T-cell (primary cell): ENCODE measurements at regions not wholly inside any gene's neighbourhood (a gene's known extent, or its start where the extent isn't known, plus 50 kb on each side); places are given as distances from the start of the nearest gene placed in this dataset.
"Not testable (repeated sequence)": the region's sequence is repeated elsewhere in the genome, so short reads cannot be mapped to it uniquely, and the experiment has no call there.

Experiments
- ATAC-seq, 4 experiments: fragments of 200-7000 bp in 3 of 4; fragments of 150-1000 bp in 1 of 4; cut with Tn5 transposase; replicated peaks in 1 of 4; 1 replicate in 3 of 4; 2 replicates in 1 of 4; pipeline ENCODE4 v1.10.0; 2021; ENCODE audit warnings: moderate library complexity in 3 of 4, mild to moderate bottlenecking in 2 of 4, moderate number of reproducible peaks in 1 of 4
- CTCF ChIA-PET, 2 donors: fragments of 300-600 bp; sonication (Branson Sonifier 250); formaldehyde crosslinking; loops; one replicate each; lab custom pipeline; 2022; ENCODE audit warnings: antibody characterized with exemption in 2 of 2; lab: Charles Lee
- POLR2A ChIA-PET, 2 donors: fragments of 300-600 bp; sonication (Branson Sonifier 250); formaldehyde crosslinking; loops; one replicate each; lab custom pipeline; 2022; ENCODE audit warnings: antibody characterized with exemption in 2 of 2; lab: Charles Lee
- DNase-seq, 35 experiments: peaks; one replicate each; pipeline versions ENCODE4 v3.0.0 to v3.0.0-alpha.2; 2013 to 2023
- H3K27ac ChIP-seq: one replicate; pipeline ENCODE4 v1.5.1; 2013; ENCODE audit warnings: low read length
- H3K27me3 ChIP-seq, 2 experiments: replicated peaks in 1 of 2; 1 replicate in 1 of 2; 2 replicates in 1 of 2; pipeline versions ENCODE4 v1.6.1 to v1.7.0; 2013; ENCODE audit warnings: low read length in 1 of 2, mixed read lengths in 1 of 2; ENCODE audit not compliant: control insufficient read depth in 2 of 2, insufficient read depth in 2 of 2; ENCODE audit errors: extremely low read depth in 1 of 2
- H3K36me3 ChIP-seq, 2 donors: 1 replicate in 1 of 2; 2 replicates in 1 of 2; pipeline versions ENCODE4 v1.6.1 to v1.7.0; 2013; ENCODE audit warnings: low read length in 1 of 2; ENCODE audit not compliant: control insufficient read depth in 2 of 2, insufficient read depth in 1 of 2; ENCODE audit errors: extremely low read depth in 1 of 2
- H3K4me1 ChIP-seq, 2 experiments: 1 replicate in 1 of 2; 2 replicates in 1 of 2; pipeline versions ENCODE4 v1.6.1 to v1.7.0; 2013; ENCODE audit warnings: low read length in 2 of 2, mixed read lengths in 1 of 2; ENCODE audit not compliant: insufficient read depth in 2 of 2, control insufficient read depth in 1 of 2; ENCODE audit errors: extremely low read depth in 1 of 2
- H3K4me3 ChIP-seq, 2 donors: 1 replicate in 1 of 2; 2 replicates in 1 of 2; pipeline versions ENCODE4 v1.5.1 to v1.7.0; 2013; ENCODE audit warnings: mild to moderate bottlenecking in 2 of 2, low read length in 1 of 2, moderate library complexity in 1 of 2; ENCODE audit not compliant: control insufficient read depth in 1 of 2; ENCODE audit errors: extremely low read depth in 1 of 2
- H3K9me3 ChIP-seq: 2 replicates; pipeline ENCODE4 v1.7.0; 2013
- H3K27ac Mint-ChIP-seq, 2 donors: one replicate each; pipeline ENCODE4 v1.8.0; 2020 to 2021; ENCODE audit warnings: mild to moderate bottlenecking in 2 of 2, mixed read lengths in 2 of 2
- H3K27me3 Mint-ChIP-seq, 2 donors: one replicate each; pipeline ENCODE4 v1.8.0; 2021 to 2022; ENCODE audit warnings: mixed read lengths in 2 of 2
- H3K36me3 Mint-ChIP-seq: one replicate; pipeline ENCODE4 v1.8.0; 2021; ENCODE audit warnings: mixed read lengths
- H3K4me1 Mint-ChIP-seq, 3 donors: one replicate each; pipeline ENCODE4 v1.8.0; 2020 to 2022; ENCODE audit warnings: mixed read lengths in 3 of 3, mild to moderate bottlenecking in 1 of 3
- H3K4me3 Mint-ChIP-seq, 3 donors: one replicate each; pipeline ENCODE4 v1.8.0; 2020 to 2022; ENCODE audit warnings: mild to moderate bottlenecking in 3 of 3, mixed read lengths in 3 of 3, moderate library complexity in 3 of 3
- H3K9me3 Mint-ChIP-seq, 3 donors: one replicate each; pipeline ENCODE4 v1.8.0; 2020 to 2022; ENCODE audit warnings: mixed read lengths in 3 of 3
- WGBS: methylation state at CpG from one replicate; pipeline ENCODE4 v1.1.5; 2013; ENCODE audit warnings: missing lambda C conversion rate; ENCODE audit not compliant: insufficient coverage; 5-methylcytosine and 5-hydroxymethylcytosine counted together

GRCh38 chr14:66333293-66333692 is 152.9 kb upstream of the CCDC196 start:
- POLR2A ChIA-PET, result not testable (repeated sequence)

GRCh38 chr14:66341239-66341638 is 144.9 kb upstream of the CCDC196 start:
- Mint-ChIP-seq H3K4me1 (no peaks in the 10 kb centered on the region), H3K27ac (no peak overlapping the region), H3K36me3 (no peaks in the 10 kb centered on the region), H3K9me3 (no peaks in the 10 kb centered on the region), H3K27me3 (no peaks in the 10 kb centered on the region), H3K4me3 (no peak overlapping the region)
- DNase-seq, result no peak
- CTCF ChIA-PET, result no interaction called here
- H3K27me3 ChIP-seq, result no peaks in the 10 kb centered on the region
- H3K4me1 ChIP-seq, result no peaks in the 10 kb centered on the region
- no peak overlapping the region for H3K27ac ChIP-seq
- ATAC-seq, result no peak
- POLR2A ChIA-PET, result interaction anchor here in 1 of 2 donors (0.6 kb wide), 1 partner anchor 827 kb away, joined by 3 read pairs; no protein-coding TSS in a partner anchor
- H3K36me3 ChIP-seq, result no peaks in the 10 kb centered on the region
- H3K4me3 ChIP-seq, result no peak overlapping the region
- no peaks in the 10 kb centered on the region for H3K9me3 ChIP-seq

More at GRCh38 chr14:66333293-66333692, 152.9 kb upstream of the CCDC196 start:
- H3K4me3 ChIP-seq, H3K4me1 Mint-ChIP-seq, H3K9me3 Mint-ChIP-seq, H3K27ac ChIP-seq, DNase-seq, H3K27me3 ChIP-seq, H3K9me3 ChIP-seq, H3K4me3 Mint-ChIP-seq, H3K36me3 ChIP-seq, H3K27ac Mint-ChIP-seq, H3K4me1 ChIP-seq, ATAC-seq, CTCF ChIA-PET, H3K36me3 Mint-ChIP-seq: not testable (repeated sequence)
- 69% methylated on average over 2 of the region's 3 CpGs for WGBS
- H3K27me3 Mint-ChIP-seq, result peaks cover 5 to 12% of the 10 kb centered on the region in 2 donors

DNA sequence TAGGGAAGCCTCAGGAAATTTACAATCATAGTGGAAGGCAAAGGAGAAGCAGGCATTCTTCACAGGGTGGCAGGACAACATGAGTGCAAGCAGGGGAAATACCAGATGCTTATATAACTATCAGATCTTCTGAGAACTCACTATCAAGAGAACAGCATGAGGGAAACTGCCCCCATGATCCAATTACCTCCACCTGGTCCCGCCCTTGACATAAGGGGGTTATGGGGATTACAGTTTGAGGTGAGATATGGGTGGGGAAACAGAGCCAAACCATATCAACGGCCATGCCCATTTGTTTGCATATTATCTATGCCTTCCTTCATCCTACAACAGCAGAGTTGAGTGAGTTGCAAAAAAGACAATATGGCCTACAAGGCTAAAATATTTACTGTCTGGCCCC is 140.2 kb upstream of the CCDC196 start:
- WGBS, result no CpG with 5 or more reads among the region's 2 CpGs

DNA sequence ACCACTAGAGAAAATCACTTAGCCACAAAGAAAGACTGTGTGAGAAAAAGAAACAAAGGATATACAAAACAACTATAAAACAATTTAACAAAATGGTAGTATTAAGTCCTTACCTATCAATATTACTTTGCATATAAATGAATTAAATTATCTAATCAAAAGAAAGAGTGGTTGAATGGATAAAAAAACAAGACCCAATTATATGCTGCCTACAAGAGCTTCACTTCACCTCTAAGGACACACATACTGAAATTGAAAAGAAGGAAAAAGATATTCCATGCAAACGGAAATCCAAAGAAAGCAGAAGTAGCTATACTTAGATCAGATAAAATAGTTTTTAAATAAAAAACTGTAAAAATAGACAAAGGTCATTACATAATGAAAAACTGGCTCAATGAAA is 134.9 kb upstream of the CCDC196 start:
- no CpG with 5 or more reads among the region's 1 CpG for WGBS
- Histone ChIP-seq H3K9me3 (no peaks in the 10 kb centered on the region), H3K36me3 (no peaks in the 10 kb centered on the region), H3K4me1 (no peaks in the 10 kb centered on the region), H3K27ac (no peak overlapping the region), H3K4me3 (no peak overlapping the region), H3K27me3 (no peaks in the 10 kb centered on the region)
- Mint-ChIP-seq H3K27me3 (no peaks in the 10 kb centered on the region), H3K27ac (no peak overlapping the region), H3K36me3 (peaks cover 12% of the 10 kb centered on the region), H3K4me1 (no peaks in the 10 kb centered on the region), H3K9me3 (peaks cover 14 to 36% (median 16%) of the 10 kb centered on the region in 3 donors), H3K4me3 (no peak overlapping the region)
- DNase-seq (no peak), ATAC-seq (no peak)
- POLR2A ChIA-PET, result no interaction called here
- CTCF ChIA-PET, result no interaction called here

More for the DNA sequence above, 140.2 kb upstream of the CCDC196 start:
- H3K36me3 Mint-ChIP-seq, result peaks cover 5% of the 10 kb centered on the region
- Histone ChIP-seq H3K27me3 (no peaks in the 10 kb centered on the region), H3K27ac (no peak overlapping the region), H3K4me1 (no peaks in the 10 kb centered on the region), H3K4me3 (no peak overlapping the region), H3K9me3 (no peaks in the 10 kb centered on the region), H3K36me3 (no peaks in the 10 kb centered on the region)
- POLR2A ChIA-PET, result no interaction called here
- peaks cover 9 to 22% (median 13%) of the 10 kb centered on the region in 3 donors for H3K9me3 Mint-ChIP-seq
- H3K27ac Mint-ChIP-seq, result no peak overlapping the region
- H3K27me3 Mint-ChIP-seq, result no peaks in the 10 kb centered on the region
- ATAC-seq, result no peak
- CTCF ChIA-PET, result no interaction called here
- DNase-seq, result no peak
- no peaks in the 10 kb centered on the region for H3K4me1 Mint-ChIP-seq
- H3K4me3 Mint-ChIP-seq, result no peak overlapping the region

GRCh38 chr14:66359500-66359899 is 126.7 kb upstream of the CCDC196 start:
- no peaks in the 10 kb centered on the region for H3K4me1 ChIP-seq
- 0% methylated on average over 1 of the region's 3 CpGs for WGBS
- no peak overlapping the region for H3K27ac Mint-ChIP-seq
- no peak overlapping the region for H3K27ac ChIP-seq
- ATAC-seq (peak in 1 of 4 experiments; percentile 34), DNase-seq (peak in 15 of 35 experiments; percentile 0 to 78 (median 13))
- POLR2A ChIA-PET, result interaction anchor here in 1 of 2 donors (0.6 kb wide), 2 partner anchors 754 to 949 kb away, joined by 3 to 6 read pairs; no protein-coding TSS in a partner anchor
- H3K4me3 Mint-ChIP-seq, result no peak overlapping the region
- H3K27me3 ChIP-seq, result no peaks in the 10 kb centered on the region
- H3K36me3 ChIP-seq, result no peaks in the 10 kb centered on the region
- no peaks in the 10 kb centered on the region for H3K9me3 Mint-ChIP-seq
- no peaks in the 10 kb centered on the region for H3K4me1 Mint-ChIP-seq
- no peaks in the 10 kb centered on the region for H3K36me3 Mint-ChIP-seq
- no peaks in the 10 kb centered on the region for H3K9me3 ChIP-seq
- CTCF ChIA-PET, result interaction anchor here (0.5 to 3.3 kb wide), 50 partner anchors 8 to 1345 kb away, joined by 3 to 35 read pairs (median 4); partner anchors contain the start of genes ATP6V1D (in 1 of the 2), CCDC196 (in 1 of the 2) and GPHN (in 1 of the 2)
- H3K4me3 ChIP-seq, result no peak overlapping the region
- no peaks in the 10 kb centered on the region for H3K27me3 Mint-ChIP-seq

- 83% methylated on average over 3 of the region's 8 CpGs for WGBS
- ChIA-PET CTCF (interaction anchor here (0.5 to 3.3 kb wide), 10 partner anchors 10 to 926 kb away, joined by 3 to 35 read pairs (median 7); no protein-coding TSS in a partner anchor), POLR2A (no interaction called here)
- no peaks in the 10 kb centered on the region for H3K4me1 Mint-ChIP-seq
- Histone ChIP-seq H3K4me1 (no peaks in the 10 kb centered on the region), H3K36me3 (no peaks in the 10 kb centered on the region), H3K9me3 (no peaks in the 10 kb centered on the region), H3K27ac (no peak overlapping the region), H3K4me3 (no peak overlapping the region), H3K27me3 (no peaks in the 10 kb centered on the region)
- no peaks in the 10 kb centered on the region for H3K36me3 Mint-ChIP-seq
- H3K27ac Mint-ChIP-seq, result no peak overlapping the region
- ATAC-seq, result no peak
- H3K4me3 Mint-ChIP-seq, result no peak overlapping the region
- H3K27me3 Mint-ChIP-seq, result peaks cover 0 to under 1% of the 10 kb centered on the region in 2 donors
- no peak for DNase-seq
- no peaks in the 10 kb centered on the region for H3K9me3 Mint-ChIP-seq
These were observed 125.7 kb upstream of the CCDC196 start for GRCh38 chr14:66360366-66360926.
